Pons (tissue), 1 donor: ENCODE measurements at regions not wholly inside any gene's neighbourhood (a gene's known extent, or its start where the extent isn't known, plus 50 kb on each side); places are given as distances from the start of the nearest gene placed in this dataset.

Source experiments
- DNase-seq: peaks from one replicate; pipeline ENCODE4 v3.0.0-alpha.2; 2016; ENCODE audit warnings: low spot score

DNA sequence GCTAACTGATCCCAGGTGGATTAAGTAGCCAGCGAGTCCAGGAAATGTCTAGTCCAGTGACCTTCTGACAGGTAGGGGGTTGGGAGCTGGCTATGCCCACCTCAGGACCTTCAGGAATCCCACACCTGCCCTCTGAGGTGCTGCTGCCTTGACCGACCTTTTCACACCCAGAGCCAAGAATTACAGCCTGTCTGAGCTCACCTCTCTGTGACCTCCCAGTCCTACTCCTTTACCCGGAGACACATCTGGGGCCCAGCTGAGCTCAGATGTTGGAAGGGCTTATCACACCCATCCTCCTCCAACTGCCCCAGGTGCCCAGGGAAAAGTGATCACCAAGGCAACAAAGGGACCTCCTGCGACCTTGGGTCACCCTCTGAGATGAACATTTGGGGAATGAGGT, 413.3 kb upstream of the TNP1 start:
- DNase-seq: no peak

DNA sequence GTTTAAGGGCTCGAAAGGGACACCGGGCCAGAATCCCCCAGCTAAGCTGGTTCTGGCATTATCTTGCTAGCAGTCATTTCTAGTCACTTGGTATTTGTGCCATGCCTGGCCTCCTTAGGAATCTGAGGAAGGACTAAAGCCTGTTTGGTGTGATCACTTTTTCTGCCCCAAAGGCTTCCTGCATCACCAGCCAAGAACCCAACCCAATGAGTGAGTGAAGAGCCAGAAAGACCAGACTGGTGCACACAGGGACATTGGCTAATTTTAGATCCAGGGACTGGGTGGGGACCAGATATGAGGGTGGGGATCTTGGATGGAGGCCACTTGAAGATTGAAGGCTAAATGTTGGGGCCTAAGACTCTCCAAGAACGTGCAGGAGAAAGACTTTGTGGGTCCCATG, 411.9 kb upstream of the TNP1 start:
- DNase-seq: no peak

DNA sequence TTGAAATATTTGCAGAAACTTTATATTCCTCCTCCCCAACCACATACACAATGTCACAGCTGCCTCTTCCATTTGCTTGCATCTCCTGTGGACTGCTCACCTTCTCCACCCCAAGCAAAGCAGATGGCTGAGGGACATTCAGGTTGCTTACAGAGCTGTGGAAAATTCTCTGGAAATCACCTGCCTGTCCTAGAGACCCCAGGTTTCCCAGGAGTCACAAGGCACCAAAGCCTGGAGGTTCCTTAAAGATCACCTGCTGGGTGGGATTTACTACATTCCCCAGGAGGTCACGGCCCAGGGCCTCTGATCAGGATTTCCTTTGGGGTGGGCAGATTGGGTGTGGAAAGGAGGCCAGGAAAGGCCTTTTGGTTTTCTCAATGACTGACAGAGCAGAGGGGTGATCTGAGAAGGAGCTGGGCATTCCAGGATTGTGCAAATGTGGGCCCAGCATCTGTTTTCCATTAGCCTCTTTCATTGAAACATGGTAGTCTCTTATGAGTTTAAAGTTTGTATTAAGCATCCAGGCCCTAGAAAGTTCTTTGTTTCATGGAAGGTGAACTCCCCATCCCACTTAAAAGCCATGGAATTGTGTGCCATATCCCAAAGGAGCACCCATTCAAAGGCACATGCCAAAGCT, 410.7 kb upstream of the TNP1 start:
- DNase-seq: no peak

DNA sequence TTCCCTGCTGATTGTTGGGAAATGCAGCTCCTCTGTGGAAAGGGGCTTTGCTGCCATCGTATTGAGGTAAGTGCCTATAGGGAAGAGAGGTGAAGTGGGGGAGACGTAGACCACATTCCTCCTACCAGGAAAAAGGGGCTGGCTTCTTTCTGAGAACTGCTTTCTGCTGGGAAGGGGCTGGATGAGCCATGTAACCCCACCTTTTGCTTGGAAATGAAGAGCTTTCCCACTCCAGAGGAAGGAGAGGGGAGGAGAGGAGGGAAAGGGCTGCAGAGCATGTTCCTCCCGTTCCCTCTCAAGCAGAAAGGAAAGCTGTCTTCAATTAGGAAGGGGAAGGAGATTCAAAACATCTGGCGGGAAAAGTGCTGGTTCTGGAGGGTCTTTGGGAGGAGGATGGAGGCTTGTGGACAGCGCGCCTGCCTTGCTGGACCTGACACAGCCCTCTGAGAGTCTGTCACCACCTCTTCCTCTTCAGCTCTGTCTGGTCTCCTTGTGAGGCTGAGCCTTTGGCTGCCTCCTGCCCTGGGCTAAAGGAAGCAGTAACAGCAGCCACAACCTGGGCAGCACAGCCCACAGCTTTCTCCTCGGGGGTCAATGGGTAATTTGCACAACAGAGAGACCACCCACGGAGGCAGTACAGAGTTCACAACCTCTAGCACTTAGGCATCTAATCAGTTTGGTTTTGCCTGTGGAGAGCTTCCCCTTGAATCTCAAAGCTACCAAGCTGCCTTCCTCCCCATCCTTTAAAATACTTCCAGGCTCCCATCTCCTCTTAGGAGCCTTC, 410.0 kb upstream of the TNP1 start:
- no peak for DNase-seq

DNA sequence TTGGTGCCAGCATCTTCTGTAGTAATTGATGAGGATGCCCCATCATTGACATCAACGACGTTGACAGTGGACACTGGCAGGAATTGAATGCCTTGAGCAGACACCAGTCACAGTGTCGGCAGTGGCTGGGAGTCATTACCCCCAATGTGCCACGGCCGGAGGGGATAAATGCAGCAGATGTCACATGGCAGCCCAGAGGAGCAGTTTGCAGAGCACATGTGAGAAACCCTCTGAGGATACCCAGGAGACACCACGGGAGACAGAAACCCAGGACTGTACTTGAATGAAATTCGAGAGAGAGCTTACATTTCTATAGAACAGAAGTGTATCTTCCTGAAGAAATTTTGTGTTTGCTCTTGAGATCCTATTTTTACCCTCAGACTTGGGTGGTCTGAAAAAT, 409.1 kb upstream of the TNP1 start:
- DNase-seq: no peak

DNA sequence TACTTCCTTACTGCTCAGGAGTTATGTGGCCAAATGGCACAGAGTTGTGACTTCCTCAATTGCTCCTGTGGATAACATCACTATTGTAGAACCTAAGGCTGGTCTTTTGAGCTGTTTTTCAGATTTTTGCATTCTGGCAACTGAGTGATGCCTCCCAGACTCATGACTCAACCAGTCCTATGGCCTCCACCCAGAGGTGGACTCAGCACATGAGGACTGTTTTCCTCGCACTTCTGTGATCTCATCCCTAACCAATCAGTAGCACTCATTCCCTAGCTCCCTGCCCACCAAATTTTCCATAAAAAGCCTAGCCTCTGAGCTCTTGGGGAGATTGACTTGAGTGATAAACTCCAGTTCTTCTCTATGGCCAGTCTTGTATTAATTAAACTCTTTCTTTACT, 407.9 kb upstream of the TNP1 start:
- no peak for DNase-seq

DNA sequence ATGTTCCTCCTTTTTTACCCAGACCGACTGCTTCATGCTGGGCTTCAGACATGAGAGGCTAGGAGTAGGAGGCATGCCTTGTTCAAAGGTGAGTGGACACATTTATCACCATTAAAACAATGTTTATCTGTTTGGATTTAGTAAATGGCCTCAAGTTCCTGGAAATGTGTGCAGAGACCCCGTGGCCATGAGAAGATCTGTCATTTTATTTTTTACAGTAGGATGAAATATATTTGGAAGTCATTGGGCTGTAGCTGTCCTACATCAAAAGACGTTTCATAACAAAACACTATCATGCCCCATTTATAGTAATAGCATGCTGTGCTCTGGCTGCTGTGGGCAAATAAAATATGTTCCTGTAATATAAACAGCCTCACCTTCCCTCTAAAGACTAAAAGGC, 403.9 kb upstream of the TNP1 start:
- no peak for DNase-seq

DNA sequence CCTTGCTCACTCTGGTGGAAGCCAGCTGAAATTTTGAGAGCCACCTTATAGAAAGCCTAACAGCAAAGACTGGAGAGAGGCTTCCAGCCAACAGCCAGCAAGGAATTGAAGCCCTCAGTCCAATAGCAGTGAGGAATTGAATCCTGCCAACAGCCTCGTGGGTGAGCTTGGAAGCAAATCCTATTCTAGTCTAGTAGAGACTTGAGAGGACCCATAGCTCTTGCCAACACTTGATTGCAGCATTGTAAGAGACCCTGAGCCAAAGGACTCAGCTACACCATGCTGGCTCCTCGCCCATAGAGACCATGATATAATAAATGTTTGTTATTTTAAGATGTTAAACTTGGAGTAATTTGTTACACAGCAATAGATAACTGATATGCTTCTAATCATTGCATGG, 403.0 kb upstream of the TNP1 start:
- no peak for DNase-seq

DNA sequence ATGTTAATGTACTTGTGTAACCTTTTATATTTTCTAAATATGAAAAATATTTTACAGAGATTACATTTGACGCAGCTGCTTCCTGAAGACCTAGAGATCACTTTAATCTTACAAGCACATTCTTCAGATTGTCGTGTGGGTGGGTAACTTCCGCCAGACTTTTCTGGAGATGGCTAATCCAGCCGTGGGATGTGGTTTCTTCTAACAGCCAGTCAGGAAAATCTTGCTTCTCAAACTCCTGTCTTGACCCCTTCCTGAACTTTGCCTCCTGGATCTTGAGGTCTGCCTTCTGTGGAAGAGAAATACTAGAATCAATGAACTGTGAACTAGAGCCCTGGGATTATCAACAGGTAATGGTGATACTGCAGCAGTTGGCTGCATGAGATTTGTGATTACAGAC, 401.6 kb upstream of the TNP1 start:
- no peak for DNase-seq

DNA sequence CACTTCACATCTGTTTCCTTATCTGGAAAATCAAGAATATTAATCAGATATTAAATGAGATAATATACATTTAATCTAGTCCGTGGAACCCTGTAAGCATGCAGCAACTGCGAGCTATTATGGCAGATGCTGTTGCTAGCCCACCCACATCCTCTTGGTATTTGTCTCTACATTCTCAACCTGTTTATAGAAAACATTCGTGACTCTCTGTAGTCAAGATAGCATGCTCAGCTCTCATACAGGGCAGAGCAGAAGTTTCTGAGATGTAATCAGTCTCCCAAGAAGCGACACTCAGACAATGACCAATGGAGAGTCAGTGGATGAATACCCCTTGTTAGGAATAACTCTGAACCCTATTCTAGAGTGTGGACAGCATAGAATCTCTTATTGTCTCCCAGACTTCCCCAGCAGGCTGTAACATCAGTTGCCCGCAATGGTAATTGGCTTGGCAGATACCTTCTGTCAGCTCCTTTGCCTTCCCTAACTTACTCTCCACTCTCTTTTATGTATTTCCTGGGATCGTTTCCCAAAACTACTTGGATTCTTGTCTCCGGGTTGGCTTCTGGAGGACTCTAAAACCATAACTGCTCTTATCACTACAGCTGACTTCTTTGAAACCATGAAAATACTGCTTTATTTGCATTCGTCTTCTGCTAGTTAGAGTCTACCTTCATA, 400.7 kb upstream of the TNP1 start:
- no peak for DNase-seq

DNA sequence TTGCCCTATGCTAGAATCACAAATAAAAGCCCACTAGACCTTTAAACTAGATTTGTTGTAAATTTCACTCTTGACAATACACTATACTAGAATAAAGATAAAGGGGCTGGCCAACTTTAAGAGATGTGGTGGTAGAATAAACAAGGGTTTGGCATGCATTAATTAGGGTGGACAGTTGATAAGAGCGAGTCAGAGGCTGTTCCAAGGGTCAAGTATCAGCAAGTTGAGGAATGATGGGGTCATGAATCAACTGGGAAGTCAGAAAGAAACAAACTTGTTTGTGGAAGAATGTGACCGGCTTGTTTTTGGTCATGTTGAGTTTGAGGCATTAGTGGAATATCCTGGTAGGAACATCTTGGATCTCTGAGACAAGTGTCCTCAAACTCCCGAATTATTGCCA, 398.3 kb upstream of the TNP1 start:
- DNase-seq: no peak

DNA sequence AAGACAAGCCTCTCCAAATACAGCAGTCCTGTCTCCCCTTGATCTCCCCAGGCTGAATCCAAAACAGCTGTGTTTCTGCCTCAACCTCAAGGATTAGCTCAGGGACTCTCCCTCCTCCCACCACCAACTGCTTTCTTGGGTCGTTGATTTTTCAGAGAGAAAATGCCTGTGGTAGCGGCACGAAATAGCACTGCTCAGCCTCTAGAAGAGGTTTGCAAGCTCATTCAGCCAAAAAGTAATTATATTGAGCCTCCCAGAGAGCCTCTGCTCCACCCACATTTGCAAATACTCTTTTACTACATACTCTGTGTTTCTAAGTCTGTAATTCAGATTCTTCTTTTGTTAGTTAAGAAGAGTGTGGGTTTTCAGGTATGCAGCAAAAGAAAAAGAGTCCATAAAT, 396.4 kb upstream of the TNP1 start:
- DNase-seq: no peak

DNA sequence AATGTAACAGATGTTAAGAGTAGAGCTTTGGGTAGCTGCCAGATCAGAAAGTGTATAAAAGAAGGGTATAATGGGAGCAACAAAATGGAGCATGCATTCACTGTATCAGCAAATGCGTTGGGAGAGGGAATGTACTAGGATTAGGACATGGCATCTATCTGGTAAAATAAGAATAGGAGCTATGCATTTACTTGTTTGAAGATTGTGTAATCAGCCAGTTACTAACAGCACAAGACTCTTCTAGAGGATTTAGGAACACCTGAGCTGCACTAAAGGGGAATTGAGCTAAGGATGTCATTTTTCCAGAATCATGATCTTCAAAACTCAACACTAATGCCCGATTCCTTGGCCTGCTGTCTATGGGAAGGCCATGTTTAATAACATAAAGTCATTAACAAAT, 394.2 kb upstream of the TNP1 start:
- no peak for DNase-seq

DNA sequence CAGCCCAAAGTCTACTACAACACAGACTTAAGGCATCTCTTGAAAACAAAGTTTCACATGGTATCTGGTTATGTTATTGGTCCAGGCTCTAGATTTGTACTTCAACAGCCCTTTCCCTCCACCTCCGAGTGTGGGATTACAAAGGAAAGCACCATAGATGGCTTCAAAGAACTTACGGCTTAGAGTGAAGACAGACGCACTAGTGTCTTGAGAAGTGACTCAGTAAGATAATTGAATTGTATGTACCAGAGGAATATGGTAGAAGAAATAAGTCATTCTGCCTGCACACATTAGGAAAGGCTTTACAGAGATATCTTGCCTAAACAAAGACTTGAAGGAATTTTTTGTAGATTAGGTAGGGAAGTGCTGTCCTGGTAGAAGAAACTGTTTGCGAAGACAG, 392.3 kb upstream of the TNP1 start:
- DNase-seq: no peak

DNA sequence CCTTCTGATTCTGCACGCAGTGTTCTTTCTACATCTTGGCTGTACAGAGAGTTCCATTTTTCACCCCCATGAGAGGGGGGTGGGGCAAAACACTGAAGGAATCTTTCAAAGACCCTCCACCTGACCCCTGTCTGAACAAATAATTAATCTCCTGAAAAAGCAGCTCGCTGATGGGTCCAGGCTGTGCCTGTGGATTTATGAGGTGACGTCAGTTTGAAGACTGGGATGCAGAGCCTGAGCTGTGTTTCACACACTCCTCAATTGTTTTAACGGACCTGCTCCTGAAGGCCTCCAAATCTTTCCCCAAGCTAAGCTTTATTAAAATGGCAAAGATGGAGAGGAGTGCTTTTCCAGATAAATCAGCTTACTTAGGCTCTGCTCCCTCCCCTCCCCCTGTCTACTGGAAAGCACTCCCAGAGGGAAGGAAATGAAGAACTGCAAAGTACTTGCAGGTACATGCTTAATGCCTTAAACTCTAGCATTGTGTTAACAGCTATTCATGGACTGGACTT, 390.2 kb upstream of the TNP1 start:
- no peak for DNase-seq

DNA sequence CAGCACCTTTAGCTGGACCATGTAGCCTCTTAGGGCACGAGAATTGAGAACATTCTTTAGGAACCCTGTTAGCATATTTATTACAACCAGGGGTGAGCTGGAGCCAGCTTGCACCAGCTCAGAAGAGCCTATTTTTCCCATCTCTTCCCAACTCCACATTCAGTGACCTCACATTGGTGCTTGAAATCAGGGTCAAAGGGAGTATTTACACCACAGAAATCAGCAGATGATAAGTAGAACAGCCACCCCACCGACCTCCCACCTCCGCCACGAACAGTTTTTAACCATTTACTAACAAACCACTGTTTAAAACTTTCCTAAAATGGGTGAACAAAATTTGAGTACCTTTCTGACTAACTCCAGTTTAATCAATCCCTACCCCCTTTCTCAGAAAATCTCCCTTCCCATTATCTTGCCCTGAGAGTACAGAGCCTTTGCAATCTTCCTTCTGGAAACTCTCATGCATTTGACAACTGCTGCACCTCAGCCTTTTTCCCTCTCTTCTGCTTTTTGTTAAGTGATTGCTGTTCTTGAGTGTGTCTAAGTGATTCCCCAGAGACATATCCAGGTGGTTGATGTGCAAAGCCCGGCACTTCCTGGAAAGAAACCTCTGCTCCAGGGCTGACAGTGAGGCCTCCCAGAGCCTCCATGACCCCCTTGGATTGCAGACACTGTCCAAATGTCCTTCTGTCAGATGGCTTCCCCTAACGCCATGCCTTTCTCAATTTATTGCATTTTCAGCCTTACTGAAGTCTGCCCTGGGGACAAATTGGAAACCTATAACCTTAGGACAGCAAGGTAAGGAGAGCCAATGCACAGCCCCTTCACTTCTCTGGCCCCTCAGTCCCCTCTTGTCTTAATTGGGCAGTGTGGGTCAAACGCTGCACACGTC, 389.5 kb upstream of the TNP1 start:
- no peak for DNase-seq

DNA sequence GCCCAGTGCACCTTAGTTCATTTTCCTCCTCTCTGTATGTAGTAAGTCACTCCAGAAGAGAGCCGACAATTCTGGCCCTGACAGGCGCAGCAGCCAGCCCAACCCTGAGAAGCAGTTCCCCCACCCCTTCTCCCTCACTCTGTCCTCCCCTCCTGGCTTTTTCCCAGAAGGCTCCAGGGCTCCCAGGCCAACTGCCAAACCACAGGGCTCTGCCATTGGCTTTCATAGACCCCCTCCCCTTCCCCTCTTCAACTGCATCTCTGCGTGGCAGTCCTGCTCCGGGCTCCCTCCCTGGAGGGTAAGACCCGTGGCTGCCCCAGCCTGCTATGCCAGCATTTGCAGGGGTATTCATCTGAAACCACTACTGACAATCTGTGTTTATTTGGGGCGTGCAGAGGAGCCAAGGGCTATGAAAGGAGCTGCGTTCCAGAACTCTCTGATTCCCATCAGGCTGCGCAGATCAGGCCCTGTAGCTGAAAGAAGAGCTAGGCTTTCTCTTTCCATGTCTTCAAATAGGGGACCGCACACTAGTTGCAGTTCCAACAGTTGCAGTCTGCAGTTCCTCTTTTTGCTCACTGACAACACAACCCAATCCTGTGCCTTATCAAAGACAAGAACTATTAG, 388.6 kb upstream of the TNP1 start:
- DNase-seq: peak; percentile 68

DNA sequence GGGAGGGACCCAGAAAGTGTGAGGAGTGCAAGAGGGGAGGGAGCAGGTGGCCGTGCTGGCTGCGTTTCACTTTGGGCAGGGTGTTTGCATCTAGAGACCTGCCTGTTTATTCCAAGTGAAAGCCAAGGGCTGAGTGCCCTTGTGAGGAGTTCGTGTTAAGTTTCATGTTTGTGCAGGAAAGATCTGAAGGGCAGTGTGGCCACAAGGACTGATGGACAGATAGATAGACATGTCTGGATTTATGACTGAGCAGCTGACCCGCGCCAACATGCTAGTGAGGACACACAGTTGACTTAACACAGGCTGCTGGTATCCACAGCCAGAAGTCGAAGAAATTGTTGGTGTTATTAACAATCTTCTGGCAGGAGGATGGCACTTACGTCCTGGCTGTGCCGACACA, 387.6 kb upstream of the TNP1 start:
- DNase-seq: no peak

DNA sequence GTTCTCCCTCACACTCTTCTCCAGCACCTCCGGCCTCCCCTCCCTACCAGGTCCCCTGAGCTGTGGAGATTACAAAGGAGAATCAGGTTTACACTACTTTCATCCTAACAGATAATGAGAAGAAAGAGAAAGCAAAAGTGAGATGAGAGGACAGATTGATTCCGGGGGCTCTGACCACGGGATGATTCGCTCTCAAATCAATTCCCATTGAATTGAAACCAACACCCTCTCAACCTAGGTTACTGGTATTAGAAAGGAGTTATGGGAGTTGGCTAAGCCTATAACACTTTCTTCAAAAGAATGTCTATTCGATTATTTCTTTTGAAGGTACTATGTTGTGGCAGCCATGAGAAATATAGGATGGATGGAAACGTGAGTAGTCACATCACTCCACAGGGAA, 386.2 kb upstream of the TNP1 start:
- no peak for DNase-seq

DNA sequence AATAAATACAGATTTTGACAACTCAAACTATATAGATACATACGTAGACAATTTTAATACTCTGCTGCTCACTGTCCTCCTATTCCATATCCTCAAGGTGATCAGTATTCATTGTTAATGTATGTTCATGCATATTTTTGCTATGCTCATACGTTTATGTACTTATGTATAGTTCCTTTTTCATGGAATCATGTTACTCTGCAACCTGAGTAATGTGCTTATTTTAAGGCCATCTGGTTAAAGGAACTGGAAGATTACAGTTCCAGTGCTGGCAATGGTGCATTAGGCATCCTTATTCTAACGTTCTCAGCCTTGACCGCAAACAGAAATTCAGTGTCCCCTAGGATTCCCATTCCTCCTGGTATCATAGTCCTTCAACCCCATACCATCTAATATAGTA, 385.0 kb upstream of the TNP1 start:
- no peak for DNase-seq

DNA sequence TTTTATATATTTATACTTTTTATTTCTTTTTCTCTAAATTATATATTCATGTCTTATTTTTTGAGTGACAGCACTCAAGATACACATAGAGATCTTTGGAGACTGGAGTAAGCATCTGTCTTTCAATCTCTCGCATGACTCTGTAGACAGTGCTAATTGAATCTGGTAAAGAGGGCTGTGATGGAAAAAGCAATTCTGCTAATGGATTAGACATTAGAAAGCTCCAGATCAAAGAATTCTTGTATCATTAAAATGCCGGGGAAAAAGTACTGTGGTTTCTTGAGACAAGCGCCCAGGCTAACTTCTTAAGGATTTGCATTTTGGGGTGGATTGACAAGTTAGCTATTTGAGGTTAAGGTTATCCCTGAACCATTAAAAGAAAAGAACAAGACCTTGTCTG, 383.1 kb upstream of the TNP1 start:
- no peak for DNase-seq

DNA sequence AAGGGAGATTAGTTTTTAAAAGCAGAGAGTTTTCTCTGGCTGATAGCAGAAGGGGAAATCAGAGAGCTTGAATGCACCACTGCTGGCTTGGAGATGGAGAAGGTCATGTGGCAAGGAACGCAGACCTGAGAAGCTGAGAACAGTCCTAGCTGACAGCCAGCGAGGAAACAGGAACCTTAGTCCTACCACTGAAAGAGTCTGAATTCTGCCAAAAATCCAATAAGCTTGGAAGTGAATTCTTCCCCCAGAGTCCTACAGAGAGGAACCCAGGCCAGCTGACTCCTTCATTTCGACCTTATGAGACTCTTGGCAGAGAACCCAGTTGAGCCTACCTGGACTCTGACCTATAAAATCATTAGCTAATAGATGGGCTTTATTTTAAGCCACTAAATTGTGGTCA, 371.9 kb upstream of the TNP1 start:
- DNase-seq: no peak
